Endothelial cell (in vitro differentiated cells): ENCODE measurements at regions not wholly inside any gene's neighbourhood (a gene's known extent, or its start where the extent isn't known, plus 50 kb on each side); places are given as distances from the start of the nearest gene placed in this dataset.

Experiments used
- DNase-seq: peaks from one replicate; pipeline ENCODE4 v3.0.0; 2021; ENCODE audit warnings: low spot score
- H3K27ac Mint-ChIP-seq: one replicate; pipeline ENCODE4 v1.8.0; 2021; ENCODE audit warnings: mixed read lengths, inconsistent platforms; ENCODE audit not compliant: unreplicated experiment
- H3K27me3 Mint-ChIP-seq: one replicate; pipeline ENCODE4 v1.8.0; 2021; ENCODE audit warnings: mild to moderate bottlenecking, moderate library complexity, mixed read lengths, inconsistent platforms; ENCODE audit not compliant: unreplicated experiment
- H3K36me3 Mint-ChIP-seq: one replicate; pipeline ENCODE4 v1.8.0; 2021; ENCODE audit warnings: mild to moderate bottlenecking, low read depth, mixed read lengths, inconsistent platforms; ENCODE audit not compliant: unreplicated experiment
- H3K4me1 Mint-ChIP-seq: one replicate; pipeline ENCODE4 v1.8.0; 2021; ENCODE audit warnings: mild to moderate bottlenecking, mixed read lengths, inconsistent platforms; ENCODE audit not compliant: unreplicated experiment
- H3K4me3 Mint-ChIP-seq: one replicate; pipeline ENCODE4 v1.8.0; 2021; ENCODE audit warnings: mild to moderate bottlenecking, mixed read lengths, inconsistent platforms; ENCODE audit not compliant: unreplicated experiment
- H3K9me3 Mint-ChIP-seq: one replicate; pipeline ENCODE4 v1.8.0; 2021; ENCODE audit warnings: mixed read lengths, inconsistent platforms; ENCODE audit not compliant: unreplicated experiment
- TF ChIP-seq, protein P1 (sequence below): fragments of 200-600 bp; sonication (generic); IDR thresholded peaks from one replicate; pipeline ENCODE4 v1.5.0; 2021; ENCODE audit warnings: antibody characterized with exemption; ENCODE audit not compliant: unreplicated experiment

DNA sequence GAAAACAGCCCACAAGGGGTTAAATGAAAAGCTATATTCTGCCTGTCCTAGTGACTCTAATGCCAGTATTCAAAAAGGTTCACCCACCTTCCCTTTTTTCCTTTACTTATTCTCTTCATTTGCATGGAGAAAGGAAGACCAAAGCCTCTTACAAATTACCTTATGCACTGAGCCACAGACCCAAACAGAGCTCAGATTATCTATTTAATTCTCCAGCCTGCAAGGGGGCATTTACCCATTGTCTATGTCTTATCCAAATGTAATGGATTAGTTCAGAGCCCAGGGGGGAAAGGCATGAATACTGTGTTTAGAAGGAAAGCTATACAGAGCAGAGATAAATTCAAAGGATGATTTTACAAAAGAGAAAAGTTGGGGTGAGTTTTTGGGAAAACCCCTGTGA is 388.5 kb downstream of the OMA1 start:
- H3K27ac Mint-ChIP-seq, result no peak overlapping the region
- no peaks in the 10 kb centered on the region for H3K4me1 Mint-ChIP-seq
- H3K4me3 Mint-ChIP-seq, result no peak overlapping the region
- TF ChIP-seq, protein P1, sequence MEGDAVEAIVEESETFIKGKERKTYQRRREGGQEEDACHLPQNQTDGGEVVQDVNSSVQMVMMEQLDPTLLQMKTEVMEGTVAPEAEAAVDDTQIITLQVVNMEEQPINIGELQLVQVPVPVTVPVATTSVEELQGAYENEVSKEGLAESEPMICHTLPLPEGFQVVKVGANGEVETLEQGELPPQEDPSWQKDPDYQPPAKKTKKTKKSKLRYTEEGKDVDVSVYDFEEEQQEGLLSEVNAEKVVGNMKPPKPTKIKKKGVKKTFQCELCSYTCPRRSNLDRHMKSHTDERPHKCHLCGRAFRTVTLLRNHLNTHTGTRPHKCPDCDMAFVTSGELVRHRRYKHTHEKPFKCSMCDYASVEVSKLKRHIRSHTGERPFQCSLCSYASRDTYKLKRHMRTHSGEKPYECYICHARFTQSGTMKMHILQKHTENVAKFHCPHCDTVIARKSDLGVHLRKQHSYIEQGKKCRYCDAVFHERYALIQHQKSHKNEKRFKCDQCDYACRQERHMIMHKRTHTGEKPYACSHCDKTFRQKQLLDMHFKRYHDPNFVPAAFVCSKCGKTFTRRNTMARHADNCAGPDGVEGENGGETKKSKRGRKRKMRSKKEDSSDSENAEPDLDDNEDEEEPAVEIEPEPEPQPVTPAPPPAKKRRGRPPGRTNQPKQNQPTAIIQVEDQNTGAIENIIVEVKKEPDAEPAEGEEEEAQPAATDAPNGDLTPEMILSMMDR, result no peak
- DNase-seq, result no peak
- peaks cover 3% of the 10 kb centered on the region for H3K27me3 Mint-ChIP-seq
- H3K9me3 Mint-ChIP-seq, result no peaks in the 10 kb centered on the region
- H3K36me3 Mint-ChIP-seq, result no peaks in the 10 kb centered on the region

- Mint-ChIP-seq H3K4me1 (no peaks in the 10 kb centered on the region), H3K36me3 (no peaks in the 10 kb centered on the region), H3K9me3 (no peaks in the 10 kb centered on the region), H3K27ac (no peak overlapping the region), H3K4me3 (no peak overlapping the region), H3K27me3 (peaks cover 3% of the 10 kb centered on the region)
- TF ChIP-seq, protein P1, result no peak
- DNase-seq, result no peak
Observed at GRCh38 chr1:58157256-58157655, 389.3 kb downstream of the OMA1 start.

DNA sequence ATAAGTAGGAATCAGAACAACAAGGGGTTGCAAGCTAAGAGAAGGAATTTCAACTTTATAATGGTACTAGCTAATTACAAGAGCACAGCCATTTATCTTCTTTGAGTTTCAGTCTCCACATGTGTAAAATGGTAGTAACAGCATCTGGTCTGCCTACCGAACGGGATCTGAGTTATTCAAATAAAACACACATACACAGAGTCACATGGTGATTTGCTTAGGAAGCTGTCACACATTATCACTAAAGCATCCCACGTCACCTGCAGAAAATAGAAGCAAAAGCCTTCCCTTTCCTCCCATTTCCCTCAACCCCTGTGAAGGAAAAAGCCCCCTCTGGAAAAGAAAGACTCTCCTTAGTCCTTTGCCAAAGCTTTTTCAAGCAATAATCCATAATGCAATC is 389.7 kb downstream of the OMA1 start:
- Mint-ChIP-seq H3K27me3 (peaks cover 3% of the 10 kb centered on the region), H3K4me1 (no peaks in the 10 kb centered on the region), H3K36me3 (no peaks in the 10 kb centered on the region), H3K27ac (no peak overlapping the region), H3K9me3 (no peaks in the 10 kb centered on the region), H3K4me3 (no peak overlapping the region)
- no peak for DNase-seq
- TF ChIP-seq, protein P1, result no peak

- TF ChIP-seq, protein P1, result no peak
- Mint-ChIP-seq H3K4me1 (no peaks in the 10 kb centered on the region), H3K4me3 (no peak overlapping the region), H3K36me3 (no peaks in the 10 kb centered on the region), H3K9me3 (no peaks in the 10 kb centered on the region), H3K27me3 (peaks cover 3% of the 10 kb centered on the region), H3K27ac (no peak overlapping the region)
- no peak for DNase-seq
Observed at GRCh38 chr1:58156124-58156468, 390.4 kb downstream of the OMA1 start.

GRCh38 chr1:58155418-58156123 is 391.0 kb downstream of the OMA1 start:
- no peaks in the 10 kb centered on the region for H3K4me1 Mint-ChIP-seq
- no peaks in the 10 kb centered on the region for H3K36me3 Mint-ChIP-seq
- H3K9me3 Mint-ChIP-seq, result no peaks in the 10 kb centered on the region
- H3K27me3 Mint-ChIP-seq, result peaks cover 3% of the 10 kb centered on the region
- TF ChIP-seq, protein P1, result peak; percentile 79
- DNase-seq, result peak; percentile 67
- no peak overlapping the region for H3K27ac Mint-ChIP-seq
- H3K4me3 Mint-ChIP-seq, result no peak overlapping the region
